HG02870 (cell line): ENCODE measurements at regions not wholly inside any gene's neighbourhood (a gene's known extent, or its start where the extent isn't known, plus 50 kb on each side); places are given as distances from the start of the nearest gene placed in this dataset.

Experiments used
- ATAC-seq: cut with Tn5 transposase; IDR thresholded peaks from one replicate; pipeline ENCODE4 v1.9.1; 2021; ENCODE audit warnings: mild to moderate bottlenecking, moderate library complexity; ENCODE audit not compliant: unreplicated experiment

GRCh38 chr14:51540364-51540763 is 111.3 kb upstream of the FRMD6 start:
- ATAC-seq: no peak

- no peak for ATAC-seq
These were observed 107.2 kb upstream of the FRMD6 start for GRCh38 chr14:51544471-51544870.

- no peak for ATAC-seq
These were observed 106.8 kb upstream of the FRMD6 start for GRCh38 chr14:51544901-51545300.

- no peak for ATAC-seq
These were observed 106.3 kb upstream of the FRMD6 start for GRCh38 chr14:51545396-51545795.

GRCh38 chr14:51546099-51546498 is 105.6 kb upstream of the FRMD6 start:
- no peak for ATAC-seq

GRCh38 chr14:51546603-51547258 is 105.0 kb upstream of the FRMD6 start:
- ATAC-seq: no peak

- ATAC-seq: no peak
These were observed 104.5 kb upstream of the FRMD6 start for GRCh38 chr14:51547260-51547659.

- no peak for ATAC-seq
These were observed 104.0 kb upstream of the FRMD6 start for GRCh38 chr14:51547701-51548100.

- no peak for ATAC-seq
These were observed 103.5 kb upstream of the FRMD6 start for GRCh38 chr14:51548187-51548586.

GRCh38 chr14:51550636-51551035 is 101.1 kb upstream of the FRMD6 start:
- ATAC-seq: no peak

- ATAC-seq: no peak
These were observed 99.4 kb upstream of the FRMD6 start for GRCh38 chr14:51552275-51552674.

GRCh38 chr14:51552768-51553404 is 98.8 kb upstream of the FRMD6 start:
- ATAC-seq: no peak

- ATAC-seq: no peak
These were observed 97.3 kb upstream of the FRMD6 start for GRCh38 chr14:51554339-51554920.

GRCh38 chr14:51554953-51555352 is 96.8 kb upstream of the FRMD6 start:
- ATAC-seq: no peak

- ATAC-seq: no peak
These were observed 90.6 kb upstream of the FRMD6 start for GRCh38 chr14:51561141-51561540.

- no peak for ATAC-seq
These were observed 88.9 kb upstream of the FRMD6 start for GRCh38 chr14:51562816-51563215.

GRCh38 chr14:51563560-51563959 is 88.2 kb upstream of the FRMD6 start:
- no peak for ATAC-seq

GRCh38 chr14:51564460-51564859 is 87.2 kb upstream of the FRMD6 start:
- no peak for ATAC-seq

GRCh38 chr14:51564986-51565604 is 86.6 kb upstream of the FRMD6 start:
- ATAC-seq: no peak

- no peak for ATAC-seq
These were observed 84.7 kb upstream of the FRMD6 start for GRCh38 chr14:51566831-51567582.

GRCh38 chr14:51568366-51568765 is 83.3 kb upstream of the FRMD6 start:
- ATAC-seq: no peak
